ENCODE measurements at regions not wholly inside any gene's neighbourhood (a gene's known extent, or its start where the extent isn't known, plus 50 kb on each side); places are given as distances from the start of the nearest gene placed in this dataset.

DNA sequence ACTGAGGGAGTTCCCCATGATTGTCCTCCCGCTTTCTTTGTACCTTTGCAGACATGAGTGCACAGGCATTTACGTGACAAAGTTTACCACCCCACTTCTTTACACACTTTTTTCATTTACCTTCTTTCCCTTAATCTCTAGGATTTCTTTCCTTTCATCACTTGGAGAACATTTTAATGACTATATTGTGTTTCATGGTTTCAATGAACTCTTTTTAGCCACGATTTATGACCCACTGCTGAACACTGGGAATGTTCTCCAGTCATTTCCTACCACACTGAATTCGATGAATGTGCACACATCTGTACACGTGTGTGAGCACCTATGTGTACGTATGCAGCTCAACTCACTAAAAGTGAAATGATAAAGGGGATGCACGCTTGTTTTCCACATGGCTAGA lies 371.7 kb upstream of the IGFBP3 start:
- DNase-seq (ENCODE audit: extremely low spot score), result no peak
- POLR2A ChIA-PET, result no interaction called here
- TF ChIP-seq LEF1 (IDR thresholded peaks at IDR 0.05; ENCODE audit: borderline replicate concordance), result no peak
- CTCF ChIA-PET, result no interaction called here

DNA sequence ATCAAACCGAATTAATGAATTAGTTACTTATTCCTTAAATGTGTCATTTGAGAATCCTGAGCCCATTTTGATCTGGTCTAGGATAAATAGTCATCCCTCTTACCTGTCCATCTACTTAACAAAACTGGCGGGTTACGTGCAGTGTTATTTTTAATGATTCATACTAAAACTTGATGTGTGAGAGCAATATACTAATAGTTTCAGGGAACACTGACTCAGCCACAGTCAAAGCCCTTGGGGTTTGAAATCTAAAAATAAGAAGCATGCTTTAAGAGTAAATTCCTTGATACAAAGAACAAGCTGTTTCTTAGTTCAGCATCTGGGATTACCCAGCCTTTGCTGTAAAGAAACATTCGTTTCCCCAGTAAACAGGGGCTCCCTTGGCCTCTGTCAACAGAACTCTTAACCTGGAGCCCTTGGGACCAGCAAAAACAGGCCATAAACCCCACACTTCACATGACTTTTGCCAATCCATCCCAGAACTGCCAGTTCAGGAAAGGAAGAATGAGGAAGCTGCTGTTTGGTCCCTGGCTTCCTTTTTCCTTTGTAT lies 370.6 kb upstream of the IGFBP3 start:
- TF ChIP-seq SP1 (IDR thresholded peaks at IDR 0.05) (no peak), ARNT (IDR thresholded peaks at IDR 0.05) (no peak), TARDBP (IDR thresholded peaks at IDR 0.05) (no peak), FOXM1 (IDR thresholded peaks at IDR 0.05; ENCODE audit: borderline replicate concordance) (no peak), SUZ12 (IDR thresholded peaks at IDR 0.05) (no peak), LEF1 (IDR thresholded peaks at IDR 0.05; ENCODE audit: borderline replicate concordance) (no peak), ZNF384 (IDR thresholded peaks at IDR 0.05) (no peak), FOXA1 (IDR thresholded peaks at IDR 0.05) (no peak), BHLHE40 (IDR thresholded peaks at IDR 0.05; ENCODE audit: borderline replicate concordance) (no peak), ELF4 (IDR thresholded peaks at IDR 0.05) (no peak), HDGF (IDR thresholded peaks at IDR 0.05; ENCODE audit: borderline replicate concordance) (no peak), CTBP1 (IDR thresholded peaks at IDR 0.05; ENCODE audit: borderline replicate concordance) (no peak), L3MBTL2 (conservative IDR thresholded peaks at IDR 0.05) (no peak), FOXK2 (IDR thresholded peaks at IDR 0.05) (no peak), NFRKB (IDR thresholded peaks at IDR 0.05) (no peak)
- TF ChIP-seq, protein P1, sequence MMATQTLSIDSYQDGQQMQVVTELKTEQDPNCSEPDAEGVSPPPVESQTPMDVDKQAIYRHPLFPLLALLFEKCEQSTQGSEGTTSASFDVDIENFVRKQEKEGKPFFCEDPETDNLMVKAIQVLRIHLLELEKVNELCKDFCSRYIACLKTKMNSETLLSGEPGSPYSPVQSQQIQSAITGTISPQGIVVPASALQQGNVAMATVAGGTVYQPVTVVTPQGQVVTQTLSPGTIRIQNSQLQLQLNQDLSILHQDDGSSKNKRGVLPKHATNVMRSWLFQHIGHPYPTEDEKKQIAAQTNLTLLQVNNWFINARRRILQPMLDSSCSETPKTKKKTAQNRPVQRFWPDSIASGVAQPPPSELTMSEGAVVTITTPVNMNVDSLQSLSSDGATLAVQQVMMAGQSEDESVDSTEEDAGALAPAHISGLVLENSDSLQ (IDR thresholded peaks at IDR 0.05), result no peak
- no peak for DNase-seq (ENCODE audit: extremely low spot score)
- POLR2A ChIA-PET, result no interaction called here
- CTCF ChIA-PET, result no interaction called here

DNA sequence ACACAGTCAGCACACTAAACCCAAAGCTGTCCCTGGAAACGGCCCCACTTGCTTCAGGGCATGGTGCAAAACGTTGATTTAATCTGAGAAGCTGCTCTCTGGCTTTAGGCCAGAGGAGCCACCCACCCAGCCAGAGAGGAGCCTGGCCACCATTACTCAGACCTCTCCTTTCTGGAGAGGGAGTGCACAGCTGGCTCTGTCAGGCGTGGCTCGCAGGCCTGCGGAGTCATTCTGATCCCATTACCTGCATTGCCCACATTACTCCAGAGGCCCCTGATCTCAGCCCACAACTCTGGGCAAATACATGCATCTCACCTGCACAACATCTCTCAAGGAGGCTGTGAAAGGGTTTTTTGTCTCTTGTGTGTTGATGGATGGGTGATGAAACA lies 370.0 kb upstream of the IGFBP3 start:
- no peak for TF ChIP-seq LEF1 (IDR thresholded peaks at IDR 0.05; ENCODE audit: borderline replicate concordance)
- TF ChIP-seq SP1 (IDR thresholded peaks at IDR 0.05), result no peak
- TF ChIP-seq TARDBP (IDR thresholded peaks at IDR 0.05), result no peak
- TF ChIP-seq SUZ12 (IDR thresholded peaks at IDR 0.05), result no peak
- no peak for TF ChIP-seq ARNT (IDR thresholded peaks at IDR 0.05)
- no peak for TF ChIP-seq BHLHE40 (IDR thresholded peaks at IDR 0.05; ENCODE audit: borderline replicate concordance)
- TF ChIP-seq FOXM1 (IDR thresholded peaks at IDR 0.05; ENCODE audit: borderline replicate concordance), result no peak
- TF ChIP-seq NFRKB (IDR thresholded peaks at IDR 0.05), result no peak
- TF ChIP-seq ELF4 (IDR thresholded peaks at IDR 0.05), result no peak
- no peak for TF ChIP-seq CTBP1 (IDR thresholded peaks at IDR 0.05; ENCODE audit: borderline replicate concordance)
- no peak for TF ChIP-seq FOXK2 (IDR thresholded peaks at IDR 0.05)
- TF ChIP-seq L3MBTL2 (conservative IDR thresholded peaks at IDR 0.05), result no peak
- TF ChIP-seq, protein P1 (IDR thresholded peaks at IDR 0.05), result no peak
- no peak for TF ChIP-seq ZNF384 (IDR thresholded peaks at IDR 0.05)
- no peak for TF ChIP-seq FOXA1 (IDR thresholded peaks at IDR 0.05)
- no peak for TF ChIP-seq HDGF (IDR thresholded peaks at IDR 0.05; ENCODE audit: borderline replicate concordance)
- ChIA-PET CTCF (no interaction called here), POLR2A (no interaction called here)
- no peak for DNase-seq (ENCODE audit: extremely low spot score)

DNA sequence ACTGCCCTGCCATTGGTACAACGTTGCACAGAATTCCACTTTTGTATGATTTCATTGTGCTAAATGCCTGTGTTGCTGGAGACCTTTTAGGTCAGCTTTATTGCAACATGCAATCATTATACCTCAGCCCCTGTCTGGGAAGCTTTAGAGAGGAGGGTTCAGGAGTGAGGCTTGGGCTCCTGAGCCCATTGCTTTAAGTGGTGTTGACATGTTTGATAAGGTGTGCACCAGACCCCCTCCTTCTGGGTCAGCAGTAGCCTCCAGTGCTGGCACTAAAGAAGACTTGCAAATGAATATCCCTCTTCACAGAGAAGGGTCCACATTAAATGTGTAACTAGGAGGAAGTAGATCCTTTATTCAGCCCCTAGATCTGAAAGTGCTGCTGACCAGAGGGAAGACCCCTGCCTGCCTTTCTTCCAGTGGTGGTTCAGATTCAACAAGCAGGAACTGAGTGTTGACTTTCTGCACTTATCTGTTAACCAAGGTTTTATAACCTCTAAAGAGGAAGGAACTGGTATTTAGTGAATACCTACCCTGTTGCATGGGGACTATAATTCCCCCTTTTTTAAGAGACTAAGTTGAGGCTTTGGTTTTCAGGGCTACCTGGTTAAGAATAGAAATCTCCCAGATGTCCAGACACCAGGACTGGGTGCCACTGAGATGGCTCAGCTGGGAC lies 369.4 kb upstream of the IGFBP3 start:
- ChIA-PET POLR2A (no interaction called here), CTCF (no interaction called here)
- DNase-seq (ENCODE audit: extremely low spot score), result no peak
- TF ChIP-seq LEF1 (IDR thresholded peaks at IDR 0.05; ENCODE audit: borderline replicate concordance), result no peak
- TF ChIP-seq L3MBTL2 (conservative IDR thresholded peaks at IDR 0.05), result no peak
- TF ChIP-seq FOXA1 (IDR thresholded peaks at IDR 0.05), result no peak
- no peak for TF ChIP-seq FOXM1 (IDR thresholded peaks at IDR 0.05; ENCODE audit: borderline replicate concordance)

DNA sequence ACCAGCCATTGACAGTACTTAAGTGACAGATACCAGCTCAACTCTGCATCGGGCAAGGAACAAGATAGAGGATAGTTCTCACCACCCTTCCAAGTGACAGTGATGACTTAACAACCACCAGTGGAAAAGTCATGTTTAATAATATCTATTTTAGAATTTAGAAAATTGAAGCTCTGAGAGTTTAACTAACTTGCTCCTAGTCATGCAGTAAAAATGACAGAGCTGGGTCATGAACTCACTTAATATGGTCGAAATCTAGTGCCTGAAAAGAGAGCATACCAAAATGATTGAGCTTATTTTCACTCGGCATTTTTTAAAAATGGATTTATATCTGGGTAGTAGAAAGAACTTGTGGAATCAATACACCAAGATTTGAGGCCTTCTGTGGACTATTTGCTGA lies 367.8 kb upstream of the IGFBP3 start:
- no peak for DNase-seq (ENCODE audit: extremely low spot score)
- POLR2A ChIA-PET, result no interaction called here
- CTCF ChIA-PET, result interaction anchor here (0.6 kb wide), 1 partner anchor 15 kb away, joined by 3 read pairs; no protein-coding TSS in a partner anchor
- TF ChIP-seq SP1 (IDR thresholded peaks at IDR 0.05) (no peak), HDGF (IDR thresholded peaks at IDR 0.05; ENCODE audit: borderline replicate concordance) (no peak), L3MBTL2 (conservative IDR thresholded peaks at IDR 0.05) (no peak), FOXM1 (IDR thresholded peaks at IDR 0.05; ENCODE audit: borderline replicate concordance) (no peak), ELF4 (IDR thresholded peaks at IDR 0.05) (no peak), NFRKB (IDR thresholded peaks at IDR 0.05) (no peak), BHLHE40 (IDR thresholded peaks at IDR 0.05; ENCODE audit: borderline replicate concordance) (no peak), SUZ12 (IDR thresholded peaks at IDR 0.05) (no peak), FOXA1 (IDR thresholded peaks at IDR 0.05) (no peak), LEF1 (IDR thresholded peaks at IDR 0.05; ENCODE audit: borderline replicate concordance) (no peak), CTBP1 (IDR thresholded peaks at IDR 0.05; ENCODE audit: borderline replicate concordance) (no peak), ZNF384 (IDR thresholded peaks at IDR 0.05) (no peak), ARNT (IDR thresholded peaks at IDR 0.05) (no peak)
- TF ChIP-seq, protein P1 (IDR thresholded peaks at IDR 0.05), result no peak

DNA sequence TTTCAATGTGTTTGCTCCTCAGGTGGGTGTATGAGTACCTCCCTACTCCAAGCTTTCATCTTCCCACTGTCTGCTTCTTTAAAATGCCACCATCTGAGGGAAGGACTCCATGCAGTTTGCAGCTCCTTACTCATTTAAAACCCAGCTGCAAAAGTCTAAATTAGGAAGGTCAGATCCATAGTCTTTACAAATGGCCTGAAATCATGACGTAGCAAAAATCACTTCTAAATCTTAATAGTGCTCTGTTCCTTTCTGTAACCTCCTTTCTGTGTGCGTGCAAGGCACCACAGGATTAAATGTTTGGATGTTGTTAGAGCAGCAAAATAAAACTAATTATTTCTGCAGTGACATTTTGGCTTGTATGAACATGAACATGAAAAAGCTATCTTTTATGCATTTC lies 366.9 kb upstream of the IGFBP3 start:
- CTCF ChIA-PET, result no interaction called here
- POLR2A ChIA-PET, result no interaction called here
- TF ChIP-seq FOXK2 (IDR thresholded peaks at IDR 0.05) (no peak), ARNT (IDR thresholded peaks at IDR 0.05) (no peak), ELF4 (IDR thresholded peaks at IDR 0.05) (no peak), L3MBTL2 (conservative IDR thresholded peaks at IDR 0.05) (no peak), FOXA1 (IDR thresholded peaks at IDR 0.05) (no peak), CTBP1 (IDR thresholded peaks at IDR 0.05; ENCODE audit: borderline replicate concordance) (no peak), LEF1 (IDR thresholded peaks at IDR 0.05; ENCODE audit: borderline replicate concordance) (no peak), ZNF384 (IDR thresholded peaks at IDR 0.05) (no peak), BHLHE40 (IDR thresholded peaks at IDR 0.05; ENCODE audit: borderline replicate concordance) (no peak), NFRKB (IDR thresholded peaks at IDR 0.05) (no peak), HDGF (IDR thresholded peaks at IDR 0.05; ENCODE audit: borderline replicate concordance) (no peak), TARDBP (IDR thresholded peaks at IDR 0.05) (no peak), FOXM1 (IDR thresholded peaks at IDR 0.05; ENCODE audit: borderline replicate concordance) (no peak), SUZ12 (IDR thresholded peaks at IDR 0.05) (no peak), SP1 (IDR thresholded peaks at IDR 0.05) (no peak)
- TF ChIP-seq, protein P1 (IDR thresholded peaks at IDR 0.05), result no peak
- DNase-seq (ENCODE audit: extremely low spot score), result no peak

All from HEK293T (cell line).